ENCODE measurements at regions not wholly inside any gene's neighbourhood (a gene's known extent, or its start where the extent isn't known, plus 50 kb on each side); places are given as distances from the start of the nearest gene placed in this dataset.

DNA sequence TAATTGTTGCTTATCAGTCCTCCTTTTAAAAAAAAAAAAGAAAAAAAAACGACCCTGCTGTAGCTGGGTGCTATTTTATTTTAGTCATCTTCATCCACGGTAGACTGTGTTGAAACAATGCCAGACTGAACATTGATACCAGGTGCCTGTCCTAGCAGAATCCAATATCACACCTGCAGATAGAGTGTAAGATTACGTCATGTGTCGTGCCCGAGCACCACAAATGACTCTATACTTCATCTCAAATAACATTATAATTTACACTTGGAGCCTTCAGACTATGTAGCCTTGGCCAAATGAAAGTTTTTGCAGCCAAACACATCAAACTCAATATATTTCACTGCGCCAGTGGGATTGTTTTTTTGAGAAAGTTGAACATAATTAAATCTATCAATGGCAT lies 410.6 kb downstream of the FGF9 start:
- no peak for DNase-seq (ENCODE audit: low read depth in 4 of 4, low spot score in 3 of 4)

GRCh38 chr13:22082030-22082429 lies 411.2 kb downstream of the FGF9 start:
- no peak for DNase-seq (ENCODE audit: low read depth in 4 of 4, low spot score in 3 of 4)

GRCh38 chr13:22082437-22083100 lies 411.7 kb downstream of the FGF9 start:
- no peak for DNase-seq (ENCODE audit: low read depth in 4 of 4, low spot score in 3 of 4)

GRCh38 chr13:22085001-22085400 lies 414.1 kb downstream of the FGF9 start:
- no peak for DNase-seq (ENCODE audit: low read depth in 4 of 4, low spot score in 3 of 4)

DNA sequence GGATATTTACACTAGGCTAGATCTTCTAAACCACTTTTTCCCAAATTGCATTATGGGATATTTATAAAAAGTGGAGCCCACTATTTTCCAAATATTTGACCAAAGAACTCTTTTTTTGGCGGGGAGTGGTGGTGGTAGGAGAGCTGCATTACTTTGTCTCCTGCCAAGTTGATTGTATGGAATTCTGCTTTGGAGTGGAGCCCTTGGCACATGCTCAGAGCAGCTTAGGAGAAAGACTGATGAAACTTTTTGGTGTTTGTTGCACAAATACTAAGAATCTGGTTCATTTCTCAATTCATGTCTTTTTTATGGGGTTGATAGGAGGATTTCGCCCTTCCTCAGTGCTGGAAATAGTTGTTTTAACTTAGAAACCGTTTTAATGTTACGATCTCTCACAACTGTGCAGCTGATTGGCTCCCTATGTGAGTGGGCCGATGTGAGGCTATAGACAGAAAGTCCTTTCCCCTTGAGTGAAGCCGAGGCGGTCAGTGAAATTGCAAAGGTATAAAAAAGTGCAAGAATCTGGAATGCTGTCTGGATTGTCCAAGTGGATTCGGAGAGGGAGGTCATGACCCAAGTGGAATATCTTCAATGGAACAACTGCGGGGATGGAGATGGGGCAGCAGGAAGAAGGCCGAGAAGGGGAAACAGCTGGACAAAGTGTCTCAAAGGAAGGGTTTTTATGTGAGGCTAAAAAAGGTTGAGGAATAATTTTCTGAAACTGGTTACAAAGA lies 415.9 kb downstream of the FGF9 start:
- DNase-seq (ENCODE audit: low read depth in 4 of 4, low spot score in 3 of 4) = no peak

GRCh38 chr13:22090106-22090505 lies 419.2 kb downstream of the FGF9 start:
- no peak for DNase-seq (ENCODE audit: low read depth in 4 of 4, low spot score in 3 of 4)

DNA sequence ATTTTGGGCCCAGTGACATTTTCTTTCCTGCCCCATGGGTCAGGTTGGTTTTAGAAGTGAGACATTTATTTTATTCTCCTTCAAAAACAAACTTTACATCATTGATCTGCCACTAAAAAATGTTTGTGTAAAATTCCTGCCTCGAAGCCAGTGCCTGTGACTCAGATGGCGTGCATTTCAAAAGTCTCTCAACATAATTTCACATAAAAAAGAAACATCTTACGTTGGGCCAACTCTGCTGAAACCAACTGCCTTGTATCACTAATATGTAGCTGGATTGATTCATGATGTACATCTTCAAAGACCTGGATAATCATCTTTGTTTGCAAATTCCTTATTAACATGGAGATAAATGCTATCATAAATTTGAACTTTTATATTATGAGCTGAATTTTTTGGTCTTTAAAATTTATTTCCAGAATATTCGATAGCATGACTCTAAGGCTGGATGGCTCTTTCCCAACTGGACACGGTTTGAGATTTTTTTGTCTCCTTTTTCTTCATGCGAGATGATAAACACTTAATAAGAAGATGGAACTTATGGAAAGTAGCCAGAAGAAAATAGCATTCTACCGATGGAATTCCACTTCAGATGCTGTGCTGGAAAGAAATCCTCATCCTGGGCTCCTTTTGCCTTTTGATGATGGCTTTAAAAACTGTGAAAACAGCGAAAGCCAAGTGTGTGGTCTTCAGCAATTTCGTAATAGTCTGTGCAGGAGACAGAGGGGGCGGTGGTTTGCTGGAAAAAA lies 420.5 kb downstream of the FGF9 start:
- DNase-seq (ENCODE audit: low read depth in 4 of 4, low spot score in 3 of 4) = no peak

DNA sequence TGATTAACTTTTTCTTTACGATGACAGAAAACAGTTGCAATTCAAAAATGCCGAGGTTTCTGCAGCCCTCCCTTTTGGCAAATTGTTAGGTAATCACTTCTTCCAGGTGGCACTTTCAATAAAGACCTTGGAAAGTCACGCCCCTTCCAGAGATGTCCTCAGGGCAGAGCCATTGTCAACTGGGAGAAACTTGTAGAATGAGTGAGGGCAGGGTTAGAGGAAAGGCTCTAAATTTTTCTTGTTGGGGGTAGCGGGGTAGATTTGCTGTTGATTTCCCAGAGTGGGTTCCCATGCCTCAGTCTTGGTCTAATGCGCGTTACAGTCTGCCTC lies 421.1 kb downstream of the FGF9 start:
- no peak for DNase-seq (ENCODE audit: low read depth in 4 of 4, low spot score in 3 of 4)

DNA sequence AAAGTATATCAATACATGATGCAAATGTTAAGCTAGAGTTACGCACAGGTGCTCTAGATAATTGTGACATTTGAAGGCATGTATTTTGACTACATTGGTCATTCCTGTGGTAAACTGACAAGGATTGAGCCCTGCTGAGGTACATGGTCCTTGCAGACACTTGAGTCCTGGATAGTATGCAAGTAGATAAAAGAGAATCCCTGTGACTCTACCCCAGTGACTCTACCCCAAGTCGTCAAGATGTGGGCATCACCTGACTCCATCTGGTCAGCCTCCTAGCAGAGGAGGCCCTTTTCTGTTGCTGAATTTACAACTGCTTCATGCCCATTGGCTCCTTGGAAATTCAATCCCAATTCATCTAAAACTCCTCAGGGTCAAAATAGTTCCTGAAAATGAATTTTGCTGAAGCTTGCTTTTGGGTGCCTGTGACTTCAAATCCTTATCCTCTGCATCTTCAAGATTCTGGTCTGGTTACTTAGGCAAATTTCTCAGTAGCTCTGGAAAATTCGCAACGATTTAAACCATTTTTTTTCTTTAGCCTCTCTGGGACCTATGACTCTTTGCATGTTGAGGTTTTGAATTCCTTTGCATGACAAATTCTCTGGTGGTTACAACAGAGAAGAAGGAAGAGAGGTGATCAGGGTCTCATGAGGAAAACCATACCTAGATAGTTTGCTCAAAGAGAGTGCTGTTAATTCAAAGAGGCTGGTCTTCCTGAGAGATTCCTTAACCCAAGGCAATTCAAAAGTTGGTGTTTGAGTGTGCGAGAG lies 422.1 kb downstream of the FGF9 start:
- DNase-seq (ENCODE audit: low read depth in 4 of 4, low spot score in 3 of 4) = no peak

DNA sequence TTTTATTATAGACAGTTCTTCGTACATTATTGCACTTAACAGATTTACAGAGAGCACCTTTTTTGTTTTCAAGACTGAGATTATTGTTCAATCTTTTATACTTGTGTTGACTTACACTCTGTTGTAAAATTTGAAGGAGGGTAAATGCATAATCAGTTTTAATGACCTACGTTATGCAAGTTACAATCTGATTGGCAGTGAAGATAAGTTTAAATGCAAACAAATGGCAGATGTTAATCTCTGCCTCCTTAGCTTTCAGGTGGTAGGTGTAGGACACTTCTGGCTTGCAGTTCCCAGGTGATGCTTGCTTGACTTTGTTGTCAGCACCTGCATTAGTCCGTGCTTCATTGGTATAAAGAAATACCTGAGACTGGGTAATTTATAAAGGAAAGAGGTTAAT lies 424.9 kb downstream of the FGF9 start:
- no peak for DNase-seq (ENCODE audit: low read depth in 4 of 4, low spot score in 3 of 4)

GRCh38 chr13:22099585-22099984 lies 428.7 kb downstream of the FGF9 start:
- DNase-seq (ENCODE audit: low read depth in 4 of 4, low spot score in 3 of 4) = no peak

GRCh38 chr13:22102271-22102670 lies 431.4 kb downstream of the FGF9 start:
- no peak for DNase-seq (ENCODE audit: low read depth in 4 of 4, low spot score in 3 of 4)

DNA sequence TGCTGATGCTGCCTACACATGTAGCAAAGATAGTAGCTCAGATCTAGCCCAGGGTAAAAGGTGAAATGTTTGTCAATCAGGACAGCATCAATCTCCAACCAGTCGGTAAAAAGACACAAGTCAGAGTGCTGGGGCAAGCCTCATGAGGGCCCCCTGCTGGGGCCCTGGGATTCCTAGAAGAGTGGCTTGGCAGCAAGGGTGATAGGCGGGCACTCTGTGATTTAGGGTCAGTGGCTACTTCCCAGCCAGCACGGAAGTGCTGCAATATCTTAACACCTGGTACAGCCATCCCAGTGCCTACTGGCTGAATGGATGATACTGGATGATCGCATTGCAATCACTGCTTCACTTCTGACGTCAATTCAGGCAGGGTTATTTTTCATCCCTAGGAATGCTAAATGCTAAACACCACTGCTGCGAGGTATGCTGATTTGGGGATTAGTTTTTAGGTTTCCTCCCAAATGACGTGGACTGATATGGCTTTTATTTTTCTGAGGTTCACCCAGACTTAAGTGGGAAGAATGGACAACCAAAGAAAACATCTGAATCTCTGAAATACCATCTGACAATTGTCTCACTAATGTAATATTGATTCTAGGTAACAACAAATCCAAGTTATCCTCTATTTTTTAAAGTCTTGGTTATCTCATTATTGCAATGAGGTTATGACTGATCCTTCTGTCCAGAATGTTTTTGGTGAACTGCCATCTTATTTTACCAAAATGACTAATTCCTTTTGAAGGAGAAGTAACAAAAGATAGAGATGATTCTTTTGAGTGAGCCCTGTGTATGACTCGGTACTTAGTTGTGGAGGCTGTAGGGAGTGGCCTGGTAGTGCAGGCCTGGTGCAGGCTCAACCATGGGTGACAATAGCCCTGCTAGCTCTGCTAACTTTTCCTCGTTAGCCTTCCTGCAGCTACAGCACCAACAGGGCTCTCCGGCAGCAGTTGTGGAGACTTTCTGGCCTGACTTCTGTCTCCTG lies 432.5 kb downstream of the FGF9 start:
- no peak for DNase-seq (ENCODE audit: low read depth in 4 of 4, low spot score in 3 of 4)

- DNase-seq (ENCODE audit: low read depth in 4 of 4, low spot score in 3 of 4) = no peak
These were observed 435.2 kb downstream of the FGF9 start for GRCh38 chr13:22106058-22106457.

DNA sequence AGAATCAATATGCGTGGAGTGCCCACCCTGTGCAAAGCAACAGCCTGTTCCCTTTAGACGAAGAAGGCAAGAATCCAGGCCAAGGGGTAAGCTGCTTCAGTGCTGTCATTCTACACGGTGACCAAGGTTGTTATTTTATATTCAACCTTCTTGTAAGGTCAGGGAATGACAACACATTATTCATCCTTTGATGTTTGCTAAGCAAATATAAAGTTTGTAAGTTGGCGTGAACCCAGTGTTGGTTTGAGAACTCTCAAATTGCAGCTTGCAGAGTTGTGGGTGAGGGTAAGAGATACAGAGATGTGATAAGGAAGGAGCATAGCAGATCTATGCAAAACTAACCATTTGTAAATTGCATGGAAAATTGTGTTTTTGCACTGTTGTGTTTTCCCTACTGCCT lies 436.7 kb downstream of the FGF9 start:
- no peak for DNase-seq (ENCODE audit: low read depth in 4 of 4, low spot score in 3 of 4)

GRCh38 chr13:22108283-22108942 lies 437.5 kb downstream of the FGF9 start:
- DNase-seq (ENCODE audit: low read depth in 4 of 4, low spot score in 3 of 4) = no peak

DNA sequence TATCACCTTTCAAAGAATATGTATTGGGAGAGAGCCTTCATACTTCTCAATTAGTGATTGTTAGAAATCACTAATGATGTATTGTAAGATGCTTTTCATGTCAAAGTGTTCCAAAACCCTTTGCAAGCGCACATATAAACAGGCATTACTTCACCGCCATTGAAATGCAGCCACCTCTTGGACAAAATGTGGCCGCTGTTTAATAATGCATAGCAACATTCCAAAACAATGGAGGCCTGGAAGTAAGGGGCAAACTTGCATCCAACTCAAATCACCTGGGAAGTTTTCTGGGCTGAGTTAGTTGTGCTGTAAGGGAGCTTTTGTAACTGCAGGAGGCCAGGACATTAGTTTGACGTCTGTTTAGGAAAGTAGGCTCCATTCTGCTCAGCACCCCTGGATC lies 438.1 kb downstream of the FGF9 start:
- DNase-seq (ENCODE audit: low read depth in 4 of 4, low spot score in 3 of 4) = no peak

- DNase-seq (ENCODE audit: low read depth in 4 of 4, low spot score in 3 of 4) = no peak
These were observed 439.5 kb downstream of the FGF9 start for GRCh38 chr13:22110368-22110767.

GRCh38 chr13:22111152-22111783 lies 440.4 kb downstream of the FGF9 start:
- no peak for DNase-seq (ENCODE audit: low read depth in 4 of 4, low spot score in 3 of 4)

Data from left renal pelvis (tissue), 4 donors.